ENCODE measurements at regions not wholly inside any gene's neighbourhood (a gene's known extent, or its start where the extent isn't known, plus 50 kb on each side); places are given as distances from the start of the nearest gene placed in this dataset.

- no peak for DNase-seq (ENCODE audit: low read depth in 2 of 2)
These were observed 265.5 kb upstream of the FMN2 start for GRCh38 chr1:239826211-239826610.

- DNase-seq (ENCODE audit: low read depth in 2 of 2), result no peak
These were observed 264.9 kb upstream of the FMN2 start for GRCh38 chr1:239826736-239827135.

GRCh38 chr1:239829535-239829934, 262.1 kb upstream of the FMN2 start:
- DNase-seq (ENCODE audit: low read depth in 2 of 2), result no peak

- DNase-seq (ENCODE audit: low read depth in 2 of 2), result no peak
These were observed 259.9 kb upstream of the FMN2 start for GRCh38 chr1:239831577-239832355.

- DNase-seq (ENCODE audit: low read depth in 2 of 2), result no peak
These were observed 258.0 kb upstream of the FMN2 start for GRCh38 chr1:239833723-239834122.

GRCh38 chr1:239835946-239836440, 255.7 kb upstream of the FMN2 start:
- no peak for DNase-seq (ENCODE audit: low read depth in 2 of 2)

- DNase-seq (ENCODE audit: low read depth in 2 of 2), result no peak
These were observed 251.3 kb upstream of the FMN2 start for GRCh38 chr1:239840336-239840735.

- DNase-seq (ENCODE audit: low read depth in 2 of 2), result no peak
These were observed 250.9 kb upstream of the FMN2 start for GRCh38 chr1:239840790-239841189.

GRCh38 chr1:239841631-239842030, 250.1 kb upstream of the FMN2 start:
- no peak for DNase-seq (ENCODE audit: low read depth in 2 of 2)

GRCh38 chr1:239843541-239843940, 248.1 kb upstream of the FMN2 start:
- no peak for DNase-seq (ENCODE audit: low read depth in 2 of 2)

GRCh38 chr1:239844833-239845232, 246.8 kb upstream of the FMN2 start:
- DNase-seq (ENCODE audit: low read depth in 2 of 2), result no peak

- no peak for DNase-seq (ENCODE audit: low read depth in 2 of 2)
These were observed 236.8 kb upstream of the FMN2 start for GRCh38 chr1:239854922-239855321.

GRCh38 chr1:239856067-239856466, 235.6 kb upstream of the FMN2 start:
- no peak for DNase-seq (ENCODE audit: low read depth in 2 of 2)

GRCh38 chr1:239856924-239857323, 234.8 kb upstream of the FMN2 start:
- no peak for DNase-seq (ENCODE audit: low read depth in 2 of 2)

- no peak for DNase-seq (ENCODE audit: low read depth in 2 of 2)
These were observed 233.6 kb upstream of the FMN2 start for GRCh38 chr1:239858057-239858456.

GRCh38 chr1:239858529-239858928, 233.2 kb upstream of the FMN2 start:
- no peak for DNase-seq (ENCODE audit: low read depth in 2 of 2)

GRCh38 chr1:239861985-239862384, 229.7 kb upstream of the FMN2 start:
- DNase-seq (ENCODE audit: low read depth in 2 of 2), result no peak

- DNase-seq (ENCODE audit: low read depth in 2 of 2), result no peak
These were observed 223.4 kb upstream of the FMN2 start for GRCh38 chr1:239868058-239868832.

- no peak for DNase-seq (ENCODE audit: low read depth in 2 of 2)
These were observed 221.5 kb upstream of the FMN2 start for GRCh38 chr1:239870194-239870593.

- no peak for DNase-seq (ENCODE audit: low read depth in 2 of 2)
These were observed 219.1 kb upstream of the FMN2 start for GRCh38 chr1:239872626-239873025.

GRCh38 chr1:239874831-239875230, 216.9 kb upstream of the FMN2 start:
- no peak for DNase-seq (ENCODE audit: low read depth in 2 of 2)

- DNase-seq (ENCODE audit: low read depth in 2 of 2), result no peak
These were observed 212.1 kb upstream of the FMN2 start for GRCh38 chr1:239879321-239880170.
